K562 (cell line): ENCODE measurements at regions not wholly inside any gene's neighbourhood (a gene's known extent, or its start where the extent isn't known, plus 50 kb on each side); places are given as distances from the start of the nearest gene placed in this dataset.

ENCODE experiments used
- ATAC-seq: fragments of 200-7000 bp; cut with Tn5 transposase; 3 replicates; pipeline ENCODE4 v1.9.1; 2020; ENCODE audit warnings: moderate library complexity
- BruUV-seq: library from RNA; stranded (reverse); fragments of 400-500 nt; replicated peaks from 2 replicates; lab custom pipeline; 2021; lab: Mats Ljungman, UMichigan
- CTCF ChIA-PET: fragments of 300-600 bp; formaldehyde crosslinking; extraction: SDS; loops from one replicate; lab custom pipeline; 2021; ENCODE audit warnings: low intra/inter-chr PET ratio; lab: Yijun Ruan, JAX
- POLR2A ChIA-PET: fragments of 300-600, 350-650 bp; sonication (Branson Sonifier 250); formaldehyde crosslinking; extraction: SDS; loops from one replicate; lab custom pipeline; 2021; ENCODE audit warnings: antibody characterized with exemption, inconsistent platforms; lab: Yijun Ruan, JAX
- DNase-seq, 4 experiments: peaks; one replicate each; pipeline versions ENCODE4 v3.0.0 to v3.0.0-alpha.2; 2011 to 2018; ENCODE audit warnings: low spot score in 3 of 4, mixed read lengths in 3 of 4; ENCODE audit errors: extremely low read depth in 1 of 4
- FAIRE-seq: peaks from 2 replicates; lab custom pipeline; 2011; peaks lifted over from hg19 to GRCh38; lab: Jason Lieb, UNC
- H2AFZ ChIP-seq: 2 replicates; pipeline ENCODE4 v1.6.0; 2011; ENCODE audit warnings: low read depth, low read length, control low read depth, inconsistent platforms
- H3K27ac ChIP-seq: fragments of 200-600 bp; 3 replicates; pipeline ENCODE4 v1.8.0; 2011; ENCODE audit warnings: low read depth, mild to moderate bottlenecking, control low read depth, inconsistent platforms, low read length, moderate library complexity, mixed read lengths; ENCODE audit errors: extremely low read depth
- H3K27me3 ChIP-seq, 2 experiments: fragments of 300-600 bp in 1 of 2; 2 replicates in 1 of 2; 3 replicates in 1 of 2; pipeline versions ENCODE4 v1.6.0 to v1.8.0; 2011; ENCODE audit warnings: inconsistent platforms in 2 of 2, low read length in 2 of 2, mild to moderate bottlenecking in 1 of 2, mixed read lengths in 1 of 2, moderate library complexity in 1 of 2; ENCODE audit not compliant: control insufficient read depth in 2 of 2, insufficient read depth in 2 of 2
- H3K36me3 ChIP-seq: fragments of 300-600 bp; 3 replicates; pipeline ENCODE4 v1.8.0; 2011; ENCODE audit warnings: mild to moderate bottlenecking, low read length, inconsistent platforms; ENCODE audit not compliant: control insufficient read depth, insufficient read depth
- H3K4me1 ChIP-seq, 2 experiments: fragments of 200-600 bp in 1 of 2; replicated peaks in 1 of 2; 2 replicates in 1 of 2; 3 replicates in 1 of 2; pipeline versions ENCODE4 v1.5.1 to v1.8.0; 2011; ENCODE audit warnings: inconsistent platforms in 2 of 2, low read length in 2 of 2, mild to moderate bottlenecking in 1 of 2, mixed read lengths in 1 of 2, moderate library complexity in 1 of 2; ENCODE audit not compliant: control insufficient read depth in 2 of 2, insufficient read depth in 2 of 2
- H3K4me2 ChIP-seq: 2 replicates; pipeline ENCODE4 v1.6.1; 2011; ENCODE audit warnings: low read length, control low read depth, inconsistent platforms, mixed read lengths; ENCODE audit not compliant: insufficient read depth
- H3K4me3 ChIP-seq: fragments of 200-600 bp; sonication (generic), shearing (Covaris generic); 2 replicates; pipeline ENCODE4 v1.5.1; 2016; ENCODE audit warnings: control low read depth, inconsistent platforms
- H3K79me2 ChIP-seq: fragments of 200-600 bp; 3 replicates; pipeline ENCODE4 v1.8.0; 2011; ENCODE audit warnings: low read length, inconsistent platforms; ENCODE audit not compliant: control insufficient read depth, insufficient read depth
- H3K9ac ChIP-seq, 2 experiments: 2 replicates each; pipeline versions ENCODE4 v1.6.0 to v1.6.1; 2011; ENCODE audit warnings: low read depth in 2 of 2, low read length in 2 of 2, control low read depth in 1 of 2, inconsistent platforms in 1 of 2, mild to moderate bottlenecking in 1 of 2, mixed read lengths in 1 of 2; ENCODE audit not compliant: insufficient read depth in 1 of 2
- H3K9me1 ChIP-seq: one replicate; pipeline ENCODE4 v1.6.0; 2011; ENCODE audit warnings: inconsistent platforms, mild to moderate bottlenecking, low read length, moderate library complexity; ENCODE audit not compliant: control insufficient read depth, insufficient read depth
- H3K9me3 ChIP-seq: replicated peaks from 2 replicates; pipeline ENCODE4 v1.5.1; 2011; ENCODE audit warnings: low read depth, low read length, inconsistent platforms; ENCODE audit not compliant: control insufficient read depth, insufficient read depth
- H4K20me1 ChIP-seq: replicated peaks from 2 replicates; pipeline ENCODE4 v1.6.1; 2011; ENCODE audit warnings: low read length, inconsistent platforms, mixed read lengths; ENCODE audit not compliant: control insufficient read depth, insufficient read depth
- ATF4 ChIP-seq: fragments of 450-650 bp; formaldehyde crosslinking; IDR thresholded peaks from 2 replicates; pipeline ENCODE4 v1.4.0; 2022; ENCODE audit warnings: mild to moderate bottlenecking, moderate library complexity
- E2F3 ChIP-seq: fragments of 250-450 bp; sonication (Bioruptor Pico); IDR thresholded peaks from 2 replicates; pipeline ENCODE4 v1.4.0; 2020; ENCODE audit warnings: mild to moderate bottlenecking
- GATAD2A ChIP-seq: fragments of 450-650 bp; IDR thresholded peaks from 2 replicates; pipeline ENCODE4 v1.6.1; 2017
- HDAC8 ChIP-seq: fragments of 450-650 bp; IDR thresholded peaks from 2 replicates; pipeline ENCODE4 v1.6.1; 2016; ENCODE audit warnings: mild to moderate bottlenecking, missing genetic modification characterization, moderate library complexity, missing compliant biosample characterization
- MAX ChIP-seq: sonication (generic); formaldehyde crosslinking; IDR thresholded peaks from 2 replicates; pipeline ENCODE4 v1.9.0; 2022; ENCODE audit warnings: mild to moderate bottlenecking, missing genetic modification reagents
- NFATC3 ChIP-seq: fragments of 450-650 bp; IDR thresholded peaks from 2 replicates; pipeline ENCODE4 v1.6.1; 2017; ENCODE audit warnings: mild to moderate bottlenecking
- NR2C1 ChIP-seq, 2 experiments: fragments of 450-650 bp; IDR thresholded peaks; 2 replicates each; pipeline ENCODE4 v1.6.1; 2017; ENCODE audit warnings: mild to moderate bottlenecking in 2 of 2, antibody characterized with exemption in 1 of 2, inconsistent platforms in 1 of 2, missing compliant biosample characterization in 1 of 2, missing genetic modification characterization in 1 of 2
- PURB ChIP-seq: sonication (generic); formaldehyde crosslinking; IDR thresholded peaks from 2 replicates; pipeline ENCODE4 v1.9.0; 2021; ENCODE audit warnings: low read depth, mild to moderate bottlenecking, missing genetic modification reagents
- SLC30A9 ChIP-seq: fragments of 250-450 bp; sonication (Bioruptor Pico); IDR thresholded peaks from 2 replicates; pipeline ENCODE4 v1.8.0; 2022; ENCODE audit warnings: mild to moderate bottlenecking, moderate library complexity
- SNRNP70 ChIP-seq: fragments of 200-400 bp; formaldehyde crosslinking; optimal IDR thresholded peaks from 2 replicates; pipeline ENCODE3; 2017; ENCODE audit warnings: low read depth, low read length
- ZNF431 ChIP-seq: sonication (generic); formaldehyde crosslinking; IDR thresholded peaks from 2 replicates; pipeline ENCODE4 v1.8.0; 2022; ENCODE audit warnings: mild to moderate bottlenecking, missing genetic modification reagents
- ZNF75A ChIP-seq: fragments of 450-650 bp; formaldehyde crosslinking; IDR thresholded peaks from 2 replicates; pipeline ENCODE4 v1.4.0; 2020; ENCODE audit warnings: mild to moderate bottlenecking
- WGBS: fragments of 100-300 bp; shearing (Covaris generic); methylation state at CpG from one replicate; pipeline ENCODE4 v1.1.6; 2016; ENCODE audit warnings: low coverage, mixed read lengths; ENCODE audit not compliant: insufficient coverage; ENCODE audit errors: missing lambda C conversion rate; 5-methylcytosine and 5-hydroxymethylcytosine counted together
- in situ Hi-C: fragments of 300-500 bp; cut with MboI; formaldehyde crosslinking; loops from 4 replicates; pipeline ENCODE4 v1.15.0; 2018; ENCODE audit warnings: inconsistent platforms, mixed read lengths
- intact Hi-C: fragments of 100-400 bp; cut with micrococcal nuclease; formaldehyde crosslinking; loops from 2 replicates; pipeline ENCODE4 v1.14.2; 2022
- TF ChIP-seq, protein P1 (sequence below): fragments of 250-450 bp; sonication (Bioruptor Pico); IDR thresholded peaks from 2 replicates; pipeline ENCODE4 v1.5.0; 2021; ENCODE audit warnings: mild to moderate bottlenecking, borderline replicate concordance
- TF ChIP-seq, protein P2 (sequence below): fragments of 450-650 bp; formaldehyde crosslinking; IDR thresholded peaks from 2 replicates; pipeline ENCODE4 v1.4.0; 2020; ENCODE audit warnings: mild to moderate bottlenecking, moderate library complexity

- no peaks in the 10 kb centered on the region for H3K4me1 ChIP-seq
- WGBS, result 0% methylated on average over 5 of the region's 7 CpGs
- no peak for FAIRE-seq
Measured at GRCh38 chr13:34165158-34165557, 347.2 kb downstream of the RFC3 start.

GRCh38 chr13:34166406-34166805 lies 348.5 kb downstream of the RFC3 start:
- ATAC-seq (no peak), DNase-seq (no peak), FAIRE-seq (no peak)
- CTCF ChIA-PET, result no interaction called here
- Histone ChIP-seq H4K20me1 (no peaks in the 10 kb centered on the region), H3K4me1 (no peaks in the 10 kb centered on the region), H3K4me2 (no peak overlapping the region), H3K79me2 (no peaks in the 10 kb centered on the region), H3K9me1 (no peaks in the 10 kb centered on the region), H3K4me3 (no peak overlapping the region), H2AFZ (no peak overlapping the region), H3K27me3 (no peaks in the 10 kb centered on the region), H3K36me3 (no peaks in the 10 kb centered on the region), H3K27ac (no peak overlapping the region), H3K9me3 (no peaks in the 10 kb centered on the region), H3K9ac (no peak overlapping the region)
- in situ Hi-C loops (no loop called here), intact Hi-C loops (no loop called here)
- 0% methylated on average over 1 of the region's 2 CpGs for WGBS
- no TSS peak for BruUV-seq
- POLR2A ChIA-PET, result no interaction called here
- TF ChIP-seq, protein P1, sequence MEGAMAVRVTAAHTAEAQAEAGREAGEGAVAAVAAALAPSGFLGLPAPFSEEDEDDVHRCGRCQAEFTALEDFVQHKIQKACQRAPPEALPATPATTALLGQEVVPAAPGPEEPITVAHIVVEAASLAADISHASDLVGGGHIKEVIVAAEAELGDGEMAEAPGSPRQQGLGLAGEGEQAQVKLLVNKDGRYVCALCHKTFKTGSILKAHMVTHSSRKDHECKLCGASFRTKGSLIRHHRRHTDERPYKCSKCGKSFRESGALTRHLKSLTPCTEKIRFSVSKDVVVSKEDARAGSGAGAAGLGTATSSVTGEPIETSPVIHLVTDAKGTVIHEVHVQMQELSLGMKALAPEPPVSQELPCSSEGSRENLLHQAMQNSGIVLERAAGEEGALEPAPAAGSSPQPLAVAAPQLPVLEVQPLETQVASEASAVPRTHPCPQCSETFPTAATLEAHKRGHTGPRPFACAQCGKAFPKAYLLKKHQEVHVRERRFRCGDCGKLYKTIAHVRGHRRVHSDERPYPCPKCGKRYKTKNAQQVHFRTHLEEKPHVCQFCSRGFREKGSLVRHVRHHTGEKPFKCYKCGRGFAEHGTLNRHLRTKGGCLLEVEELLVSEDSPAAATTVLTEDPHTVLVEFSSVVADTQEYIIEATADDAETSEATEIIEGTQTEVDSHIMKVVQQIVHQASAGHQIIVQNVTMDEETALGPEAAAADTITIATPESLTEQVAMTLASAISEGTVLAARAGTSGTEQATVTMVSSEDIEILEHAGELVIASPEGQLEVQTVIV, result no peak
- TF ChIP-seq PURB (CRISPR knock-in tag), result no peak
- no peak for TF ChIP-seq GATAD2A
- TF ChIP-seq, protein P2, sequence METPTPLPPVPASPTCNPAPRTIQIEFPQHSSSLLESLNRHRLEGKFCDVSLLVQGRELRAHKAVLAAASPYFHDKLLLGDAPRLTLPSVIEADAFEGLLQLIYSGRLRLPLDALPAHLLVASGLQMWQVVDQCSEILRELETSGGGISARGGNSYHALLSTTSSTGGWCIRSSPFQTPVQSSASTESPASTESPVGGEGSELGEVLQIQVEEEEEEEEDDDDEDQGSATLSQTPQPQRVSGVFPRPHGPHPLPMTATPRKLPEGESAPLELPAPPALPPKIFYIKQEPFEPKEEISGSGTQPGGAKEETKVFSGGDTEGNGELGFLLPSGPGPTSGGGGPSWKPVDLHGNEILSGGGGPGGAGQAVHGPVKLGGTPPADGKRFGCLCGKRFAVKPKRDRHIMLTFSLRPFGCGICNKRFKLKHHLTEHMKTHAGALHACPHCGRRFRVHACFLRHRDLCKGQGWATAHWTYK (CRISPR knock-in tag), result no peak
- no peak for TF ChIP-seq ZNF431
- no peak for TF ChIP-seq NR2C1 (IDR thresholded peaks at IDR 0.05)
- no peak for TF ChIP-seq NR2C1 (tag; IDR thresholded peaks at IDR 0.05)
- TF ChIP-seq SLC30A9 (CRISPR knock-in tag), result no peak

More at GRCh38 chr13:34165158-34165557, 347.2 kb downstream of the RFC3 start:
- in situ Hi-C loops (no loop called here), intact Hi-C loops (no loop called here)
- no peak for ATAC-seq
- ChIA-PET POLR2A (no interaction called here), CTCF (no interaction called here)
- Histone ChIP-seq H3K27me3 (no peaks in the 10 kb centered on the region), H3K79me2 (no peaks in the 10 kb centered on the region), H2AFZ (no peak overlapping the region), H4K20me1 (no peaks in the 10 kb centered on the region), H3K27ac (no peak overlapping the region), H3K9ac (no peak overlapping the region), H3K4me2 (no peak overlapping the region), H3K9me3 (no peaks in the 10 kb centered on the region), H3K36me3 (no peaks in the 10 kb centered on the region), H3K9me1 (no peaks in the 10 kb centered on the region), H3K4me3 (no peak overlapping the region)
- DNase-seq, result no peak
- no peak for TF ChIP-seq HDAC8 (tag)
- no peak for TF ChIP-seq E2F3
- TF ChIP-seq SNRNP70, result no peak
- no peak for TF ChIP-seq ZNF75A (CRISPR knock-in tag)
- no peak for TF ChIP-seq MAX (CRISPR knock-in tag)
- TF ChIP-seq NFATC3, result no peak
- TF ChIP-seq ATF4 (CRISPR knock-in tag), result no peak
- no TSS peak for BruUV-seq
